ENCODE measurements at regions not wholly inside any gene's neighbourhood (a gene's known extent, or its start where the extent isn't known, plus 50 kb on each side); places are given as distances from the start of the nearest gene placed in this dataset.

DNA sequence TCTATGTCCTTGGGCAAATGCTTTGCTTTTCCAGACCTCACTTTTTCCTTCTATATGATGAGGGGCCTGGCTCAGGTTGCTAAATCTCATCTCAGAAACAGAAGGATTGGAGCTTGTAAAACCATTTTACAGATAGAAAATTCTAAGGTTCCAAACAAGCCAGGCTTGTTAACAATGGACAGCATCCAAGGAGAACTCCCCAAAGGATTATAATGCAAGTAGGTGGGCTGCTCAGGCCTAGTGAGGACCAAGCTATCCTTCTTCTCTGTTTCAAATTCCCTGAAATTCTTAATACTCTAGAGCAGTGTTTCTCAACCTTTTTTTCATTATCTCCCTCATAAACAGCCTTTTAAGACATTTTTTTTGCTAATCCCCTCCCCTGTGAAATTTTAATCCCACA, 269.8 kb downstream of the TMEM38B start:
- Histone ChIP-seq H3K36me3 (ENCODE audit: control insufficient read depth, insufficient read depth, low read length) (no peaks in the 10 kb centered on the region), H3K9me3 (no peaks in the 10 kb centered on the region), H3K27me3 (replicated peaks; ENCODE audit: control insufficient read depth, insufficient read depth, low read length) (no peaks in the 10 kb centered on the region), H3K4me3 (ENCODE audit: low read depth, low read length) (no peak overlapping the region), H3K4me1 (peaks cover 5% of the 10 kb centered on the region; the same call in 1 of the 2 replicates)
- DNase-seq = no peak
- H3K9me3 Mint-ChIP-seq (ENCODE audit: unreplicated experiment) = no peaks in the 10 kb centered on the region
- CTCF ChIA-PET = no interaction called here
- POLR2A ChIA-PET = no interaction called here
- peaks cover 12% of the 10 kb centered on the region for H3K4me1 Mint-ChIP-seq (ENCODE audit: low read depth, unreplicated experiment)
- no peaks in the 10 kb centered on the region for H3K36me3 Mint-ChIP-seq (ENCODE audit: insufficient read depth, unreplicated experiment)
- H3K27me3 Mint-ChIP-seq (ENCODE audit: insufficient read depth, unreplicated experiment) = no peaks in the 10 kb centered on the region
- H3K27ac Mint-ChIP-seq (ENCODE audit: unreplicated experiment) = no peak overlapping the region
- TF ChIP-seq, protein P1, sequence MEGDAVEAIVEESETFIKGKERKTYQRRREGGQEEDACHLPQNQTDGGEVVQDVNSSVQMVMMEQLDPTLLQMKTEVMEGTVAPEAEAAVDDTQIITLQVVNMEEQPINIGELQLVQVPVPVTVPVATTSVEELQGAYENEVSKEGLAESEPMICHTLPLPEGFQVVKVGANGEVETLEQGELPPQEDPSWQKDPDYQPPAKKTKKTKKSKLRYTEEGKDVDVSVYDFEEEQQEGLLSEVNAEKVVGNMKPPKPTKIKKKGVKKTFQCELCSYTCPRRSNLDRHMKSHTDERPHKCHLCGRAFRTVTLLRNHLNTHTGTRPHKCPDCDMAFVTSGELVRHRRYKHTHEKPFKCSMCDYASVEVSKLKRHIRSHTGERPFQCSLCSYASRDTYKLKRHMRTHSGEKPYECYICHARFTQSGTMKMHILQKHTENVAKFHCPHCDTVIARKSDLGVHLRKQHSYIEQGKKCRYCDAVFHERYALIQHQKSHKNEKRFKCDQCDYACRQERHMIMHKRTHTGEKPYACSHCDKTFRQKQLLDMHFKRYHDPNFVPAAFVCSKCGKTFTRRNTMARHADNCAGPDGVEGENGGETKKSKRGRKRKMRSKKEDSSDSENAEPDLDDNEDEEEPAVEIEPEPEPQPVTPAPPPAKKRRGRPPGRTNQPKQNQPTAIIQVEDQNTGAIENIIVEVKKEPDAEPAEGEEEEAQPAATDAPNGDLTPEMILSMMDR (IDR thresholded peaks at IDR 0.05; ENCODE audit: insufficient read depth in 1 of 2, low read depth in 1 of 2, low read length in 1 of 2, severe bottlenecking in 1 of 2, unreplicated experiment in 1 of 2) = no peak
- no TSS peak for BruUV-seq (replicated peaks)
- H3K4me3 Mint-ChIP-seq (ENCODE audit: unreplicated experiment) = no peak overlapping the region
- intact Hi-C loops (cut with micrococcal nuclease; ENCODE audit: unreplicated experiment) = no loop called here

DNA sequence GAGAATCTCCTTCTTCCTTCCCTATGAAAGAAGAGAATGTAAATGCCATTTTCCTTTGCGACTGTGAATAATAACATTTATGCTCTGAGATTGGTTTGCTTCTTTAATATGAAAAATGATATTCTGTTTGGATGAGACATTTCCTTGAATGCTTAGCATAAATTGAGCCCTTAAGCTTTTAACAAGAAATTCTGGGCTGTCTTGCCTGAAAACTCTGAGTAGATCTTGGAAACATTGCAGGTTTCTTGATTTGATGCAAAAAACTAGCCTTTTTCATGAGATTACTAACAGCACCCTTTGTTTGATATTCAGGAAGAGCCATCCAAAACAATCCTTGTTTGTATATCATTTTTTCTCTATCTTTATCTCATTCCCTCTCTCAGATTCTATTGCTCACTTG, 272.5 kb downstream of the TMEM38B start:
- Histone ChIP-seq H3K4me1 (no peaks in the 10 kb centered on the region), H3K9me3 (no peaks in the 10 kb centered on the region), H3K27me3 (replicated peaks; ENCODE audit: control insufficient read depth, insufficient read depth, low read length) (no peaks in the 10 kb centered on the region), H3K36me3 (ENCODE audit: control insufficient read depth, insufficient read depth, low read length) (no peaks in the 10 kb centered on the region), H3K4me3 (ENCODE audit: low read depth, low read length) (no peak overlapping the region)
- ChIA-PET POLR2A (no interaction called here), CTCF (no interaction called here)
- intact Hi-C loops (cut with micrococcal nuclease; ENCODE audit: unreplicated experiment) = no loop called here
- Mint-ChIP-seq H3K4me1 (ENCODE audit: low read depth, unreplicated experiment) (peaks cover 7% of the 10 kb centered on the region), H3K36me3 (ENCODE audit: insufficient read depth, unreplicated experiment) (no peaks in the 10 kb centered on the region), H3K4me3 (ENCODE audit: unreplicated experiment) (no peak overlapping the region), H3K27me3 (ENCODE audit: insufficient read depth, unreplicated experiment) (no peaks in the 10 kb centered on the region), H3K27ac (ENCODE audit: unreplicated experiment) (no peak overlapping the region), H3K9me3 (ENCODE audit: unreplicated experiment) (no peaks in the 10 kb centered on the region)
- TF ChIP-seq, protein P1 (IDR thresholded peaks at IDR 0.05; ENCODE audit: insufficient read depth in 1 of 2, low read depth in 1 of 2, low read length in 1 of 2, severe bottlenecking in 1 of 2, unreplicated experiment in 1 of 2) = no peak
- no peak for DNase-seq
- no TSS peak for BruUV-seq (replicated peaks)

DNA sequence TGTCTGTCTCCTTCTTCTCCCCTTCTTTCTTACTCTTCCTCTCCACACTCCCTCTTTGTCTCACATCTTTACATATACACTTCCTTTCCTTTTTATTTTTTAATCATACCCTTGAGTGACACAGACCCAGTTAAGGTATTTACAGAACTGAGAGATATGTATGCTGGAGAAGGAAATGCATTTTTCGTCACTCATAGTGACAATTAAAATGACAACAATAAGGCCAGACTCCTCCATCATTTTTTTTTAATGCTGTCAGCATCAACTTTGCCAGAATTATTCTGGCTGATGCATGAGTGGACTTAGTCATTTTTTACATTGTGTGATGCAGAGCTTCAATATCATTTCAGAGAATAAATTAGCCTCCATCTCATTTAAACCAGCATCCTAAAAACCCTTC, 272.9 kb downstream of the TMEM38B start:
- ChIA-PET POLR2A (no interaction called here), CTCF (no interaction called here)
- Mint-ChIP-seq H3K27me3 (ENCODE audit: insufficient read depth, unreplicated experiment) (no peaks in the 10 kb centered on the region), H3K4me1 (ENCODE audit: low read depth, unreplicated experiment) (peaks cover 7% of the 10 kb centered on the region), H3K4me3 (ENCODE audit: unreplicated experiment) (no peak overlapping the region), H3K36me3 (ENCODE audit: insufficient read depth, unreplicated experiment) (no peaks in the 10 kb centered on the region), H3K9me3 (ENCODE audit: unreplicated experiment) (no peaks in the 10 kb centered on the region), H3K27ac (ENCODE audit: unreplicated experiment) (no peak overlapping the region)
- Histone ChIP-seq H3K4me3 (ENCODE audit: low read depth, low read length) (no peak overlapping the region), H3K36me3 (ENCODE audit: control insufficient read depth, insufficient read depth, low read length) (no peaks in the 10 kb centered on the region), H3K9me3 (no peaks in the 10 kb centered on the region), H3K27me3 (replicated peaks; ENCODE audit: control insufficient read depth, insufficient read depth, low read length) (no peaks in the 10 kb centered on the region), H3K4me1 (no peaks in the 10 kb centered on the region)
- TF ChIP-seq, protein P1 (IDR thresholded peaks at IDR 0.05; ENCODE audit: insufficient read depth in 1 of 2, low read depth in 1 of 2, low read length in 1 of 2, severe bottlenecking in 1 of 2, unreplicated experiment in 1 of 2) = no peak
- DNase-seq = no peak
- intact Hi-C loops (cut with micrococcal nuclease; ENCODE audit: unreplicated experiment) = no loop called here
- BruUV-seq (replicated peaks) = no TSS peak
